GM23338 (cell line): ENCODE measurements at regions not wholly inside any gene's neighbourhood (a gene's known extent, or its start where the extent isn't known, plus 50 kb on each side); places are given as distances from the start of the nearest gene placed in this dataset.

Experiments used
- ATAC-seq: fragments of 200-7000 bp; cut with Tn5 transposase; 3 replicates; pipeline ENCODE4 v1.9.1; 2020
- DNase-seq: peaks from one replicate; pipeline ENCODE4 v3.0.0-alpha.2; 2015; ENCODE audit warnings: low spot score
- H2AFZ ChIP-seq: fragments of 200-600 bp; sonication (generic); 2 replicates; pipeline ENCODE4 v1.8.0; 2016; ENCODE audit warnings: antibody characterized with exemption, mild to moderate bottlenecking, moderate library complexity
- H3F3A ChIP-seq: fragments of 200-600 bp; sonication (generic); replicated peaks from 2 replicates; pipeline ENCODE4 v1.8.0; 2017; ENCODE audit warnings: antibody characterized with exemption, mixed run types, low read depth
- H3K27ac ChIP-seq: fragments of 200-600 bp; sonication (generic); 2 replicates; pipeline ENCODE4 v1.6.1; 2016; ENCODE audit warnings: low read depth
- H3K27me3 ChIP-seq: fragments of 200-600 bp; sonication (generic); 2 replicates; pipeline ENCODE4 v1.8.0; 2016; ENCODE audit warnings: mild to moderate bottlenecking, mixed run types, moderate library complexity; ENCODE audit not compliant: insufficient read depth
- H3K36me3 ChIP-seq: fragments of 200-600 bp; sonication (generic); 2 replicates; pipeline ENCODE4 v1.8.0; 2016; ENCODE audit warnings: mild to moderate bottlenecking; ENCODE audit not compliant: insufficient read depth
- H3K4me1 ChIP-seq: fragments of 200-600 bp; sonication (generic); 2 replicates; pipeline ENCODE4 v1.8.0; 2016; ENCODE audit warnings: mild to moderate bottlenecking, moderate library complexity; ENCODE audit not compliant: insufficient read depth
- H3K4me2 ChIP-seq: fragments of 200-600 bp; sonication (generic); 2 replicates; pipeline ENCODE4 v1.7.1; 2017; ENCODE audit warnings: mixed run types
- H3K4me3 ChIP-seq: fragments of 200-600 bp; sonication (generic); 2 replicates; pipeline ENCODE4 v1.6.1; 2016; ENCODE audit warnings: mixed run types
- H3K79me2 ChIP-seq: fragments of 200-600 bp; sonication (generic); replicated peaks from 2 replicates; pipeline ENCODE4 v1.8.0; 2017; ENCODE audit warnings: mild to moderate bottlenecking; ENCODE audit not compliant: insufficient read depth
- H3K9me2 ChIP-seq: fragments of 200-600 bp; sonication (generic); 2 replicates; pipeline ENCODE4 v1.8.0; 2017; ENCODE audit not compliant: insufficient read depth
- H4K20me1 ChIP-seq: fragments of 200-600 bp; sonication (generic); replicated peaks from 2 replicates; pipeline ENCODE4 v1.8.0; 2017; ENCODE audit warnings: mild to moderate bottlenecking; ENCODE audit not compliant: insufficient read depth
- H3K27ac Mint-ChIP-seq: 2 replicates; pipeline ENCODE4 v1.8.0; 2020; ENCODE audit warnings: inconsistent platforms, mild to moderate bottlenecking, moderate library complexity, mixed read lengths
- H3K27me3 Mint-ChIP-seq: 3 replicates; pipeline ENCODE4 v1.8.0; 2022; ENCODE audit warnings: low read depth, mild to moderate bottlenecking, moderate library complexity, mixed read lengths, inconsistent platforms; ENCODE audit not compliant: insufficient read depth, poor library complexity
- H3K36me3 Mint-ChIP-seq: 3 replicates; pipeline ENCODE4 v1.8.0; 2021; ENCODE audit warnings: low read depth, mild to moderate bottlenecking, inconsistent platforms, moderate library complexity, mixed read lengths
- H3K4me1 Mint-ChIP-seq: 3 replicates; pipeline ENCODE4 v1.8.0; 2020; ENCODE audit warnings: mild to moderate bottlenecking, inconsistent platforms, mixed read lengths
- H3K4me3 Mint-ChIP-seq: 3 replicates; pipeline ENCODE4 v1.8.0; 2021; ENCODE audit warnings: moderate library complexity, mild to moderate bottlenecking, inconsistent platforms, mixed read lengths
- H3K9me3 Mint-ChIP-seq: 3 replicates; pipeline ENCODE4 v1.8.0; 2020; ENCODE audit warnings: moderate library complexity, mild to moderate bottlenecking, inconsistent platforms, mixed read lengths
- CREB1 ChIP-seq: fragments of 250-450 bp; sonication (Bioruptor Pico); IDR thresholded peaks from 2 replicates; pipeline ENCODE4 v1.5.0; 2020; ENCODE audit warnings: low read depth, mild to moderate bottlenecking, moderate library complexity
- CTCF ChIP-seq, 2 experiments: fragments of 200-600 bp in 1 of 2; sonication (generic) in 1 of 2; conservative IDR thresholded peaks; 2 replicates each; pipeline versions ENCODE4 v1.5.1 to v1.6.1; 2016 to 2017; ENCODE audit warnings: antibody characterized with exemption in 2 of 2, low read depth in 2 of 2, mild to moderate bottlenecking in 2 of 2, moderate library complexity in 1 of 2
- ETS1 ChIP-seq: IDR thresholded peaks from 2 replicates; pipeline ENCODE4 v1.6.1; 2016; ENCODE audit warnings: antibody characterized with exemption
- EZH2phosphoT487 ChIP-seq: fragments of 200-600 bp; sonication (generic); IDR thresholded peaks from one replicate; pipeline ENCODE4 v1.8.1; 2018; ENCODE audit warnings: antibody characterized with exemption; ENCODE audit not compliant: unreplicated experiment
- JUNB ChIP-seq: IDR thresholded peaks from one replicate; pipeline ENCODE4 v1.6.1; 2016; ENCODE audit warnings: antibody characterized with exemption; ENCODE audit not compliant: unreplicated experiment
- NANOG ChIP-seq: IDR thresholded peaks from 2 replicates; pipeline ENCODE4 v1.6.1; 2016; ENCODE audit warnings: antibody characterized with exemption, borderline replicate concordance
- REST ChIP-seq: IDR thresholded peaks from one replicate; pipeline ENCODE4 v1.6.1; 2018; ENCODE audit warnings: antibody characterized with exemption; ENCODE audit not compliant: unreplicated experiment
- STAT1 ChIP-seq: IDR thresholded peaks from one replicate; pipeline ENCODE4 v1.6.1; 2016; ENCODE audit warnings: antibody characterized with exemption; ENCODE audit not compliant: unreplicated experiment
- ZNF331 ChIP-seq: fragments of 250-450 bp; sonication (Bioruptor Pico); IDR thresholded peaks from 2 replicates; pipeline ENCODE4 v1.5.0; 2020; ENCODE audit warnings: low read depth, mild to moderate bottlenecking, moderate library complexity
- ZNF462 ChIP-seq: fragments of 250-450 bp; sonication (Bioruptor Pico); IDR thresholded peaks from 2 replicates; pipeline ENCODE4 v1.5.0; 2020; ENCODE audit warnings: mild to moderate bottlenecking, moderate library complexity

- no peak overlapping the region for H3K4me3 ChIP-seq
- peaks cover 16% of the 10 kb centered on the region for H3K36me3 Mint-ChIP-seq
- H3K4me1 ChIP-seq, result no peaks in the 10 kb centered on the region
- DNase-seq (no peak), ATAC-seq (no peak)
- H3K9me2 ChIP-seq, result peaks cover 3% of the 10 kb centered on the region
- H3K9me3 Mint-ChIP-seq, result no peaks in the 10 kb centered on the region; the same call in 2 of the 3 replicates
- H3K4me3 Mint-ChIP-seq, result no peak overlapping the region
- H3K79me2 ChIP-seq, result no peaks in the 10 kb centered on the region
- H3K27ac ChIP-seq, result no peak overlapping the region
- H3K36me3 ChIP-seq, result no peaks in the 10 kb centered on the region
- TF ChIP-seq JUNB (no peak), NANOG (no peak), ZNF331 (CRISPR knock-in tag) (no peak)
- H3K27me3 Mint-ChIP-seq, result peaks cover 5% of the 10 kb centered on the region
- no peak overlapping the region for H3K27ac Mint-ChIP-seq
- H3K4me2 ChIP-seq, result no peak overlapping the region
- no peaks in the 10 kb centered on the region for H4K20me1 ChIP-seq
- H2AFZ ChIP-seq, result peak overlapping the region; percentile 79; the same call in 1 of the 2 replicates
- no peaks in the 10 kb centered on the region for H3F3A ChIP-seq
- no peaks in the 10 kb centered on the region; the same call in 2 of the 3 replicates for H3K4me1 Mint-ChIP-seq
- no peaks in the 10 kb centered on the region for H3K27me3 ChIP-seq
Measured at GRCh38 chr10:53548664-53549063, 776.1 kb upstream of the MBL2 start.

GRCh38 chr10:53547364-53547763, 774.8 kb upstream of the MBL2 start:
- peaks cover 6% of the 10 kb centered on the region for H3K9me2 ChIP-seq
- no peak overlapping the region for H3K27ac ChIP-seq
- H3K27me3 ChIP-seq, result no peaks in the 10 kb centered on the region
- H3K36me3 ChIP-seq, result no peaks in the 10 kb centered on the region
- no peak for ATAC-seq
- Mint-ChIP-seq H3K27me3 (peaks cover 5% of the 10 kb centered on the region), H3K27ac (no peak overlapping the region), H3K4me3 (no peak overlapping the region), H3K9me3 (no peaks in the 10 kb centered on the region; the same call in 2 of the 3 replicates), H3K4me1 (no peaks in the 10 kb centered on the region), H3K36me3 (peaks cover 19% of the 10 kb centered on the region)
- H3K4me2 ChIP-seq, result no peak overlapping the region
- no peaks in the 10 kb centered on the region for H3F3A ChIP-seq
- no peaks in the 10 kb centered on the region for H3K4me1 ChIP-seq
- no peak overlapping the region for H2AFZ ChIP-seq
- no peaks in the 10 kb centered on the region for H3K79me2 ChIP-seq
- H3K4me3 ChIP-seq, result no peak overlapping the region
- no peaks in the 10 kb centered on the region for H4K20me1 ChIP-seq
- DNase-seq, result no peak
- TF ChIP-seq CTCF (conservative IDR thresholded peaks at IDR 0.05; ENCODE audit: low read depth in 2 of 2), result no peak
- TF ChIP-seq EZH2phosphoT487, result no peak
- TF ChIP-seq ZNF462 (CRISPR knock-in tag), result no peak
- no peak for TF ChIP-seq REST
- TF ChIP-seq ETS1, result no peak
- no peak for TF ChIP-seq STAT1
- TF ChIP-seq ZNF331 (CRISPR knock-in tag), result no peak
- TF ChIP-seq NANOG, result no peak
- no peak for TF ChIP-seq CREB1 (CRISPR knock-in tag)
